ENCODE measurements at regions not wholly inside any gene's neighbourhood (a gene's known extent, or its start where the extent isn't known, plus 50 kb on each side); places are given as distances from the start of the nearest gene placed in this dataset.

DNA sequence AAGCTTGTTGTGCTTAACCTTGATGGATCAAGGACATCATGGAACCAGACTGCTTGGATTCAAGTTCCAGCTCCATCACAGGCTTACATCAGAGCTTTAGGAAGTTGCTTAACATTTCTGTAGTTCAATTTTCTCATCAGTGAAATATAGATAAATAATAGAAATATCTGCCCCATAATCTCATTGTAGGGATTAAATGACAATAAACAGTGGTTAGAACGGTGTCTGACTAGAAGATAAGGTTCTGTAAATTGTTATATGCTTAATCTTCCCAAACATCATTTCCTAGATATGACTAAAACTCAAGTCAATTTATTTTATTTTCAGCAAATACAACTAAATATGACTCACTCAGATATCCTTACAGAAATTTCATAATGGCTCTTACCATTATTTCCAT is 83.5 kb downstream of the SLITRK1 start (continued):
- TF ChIP-seq, protein P1, sequence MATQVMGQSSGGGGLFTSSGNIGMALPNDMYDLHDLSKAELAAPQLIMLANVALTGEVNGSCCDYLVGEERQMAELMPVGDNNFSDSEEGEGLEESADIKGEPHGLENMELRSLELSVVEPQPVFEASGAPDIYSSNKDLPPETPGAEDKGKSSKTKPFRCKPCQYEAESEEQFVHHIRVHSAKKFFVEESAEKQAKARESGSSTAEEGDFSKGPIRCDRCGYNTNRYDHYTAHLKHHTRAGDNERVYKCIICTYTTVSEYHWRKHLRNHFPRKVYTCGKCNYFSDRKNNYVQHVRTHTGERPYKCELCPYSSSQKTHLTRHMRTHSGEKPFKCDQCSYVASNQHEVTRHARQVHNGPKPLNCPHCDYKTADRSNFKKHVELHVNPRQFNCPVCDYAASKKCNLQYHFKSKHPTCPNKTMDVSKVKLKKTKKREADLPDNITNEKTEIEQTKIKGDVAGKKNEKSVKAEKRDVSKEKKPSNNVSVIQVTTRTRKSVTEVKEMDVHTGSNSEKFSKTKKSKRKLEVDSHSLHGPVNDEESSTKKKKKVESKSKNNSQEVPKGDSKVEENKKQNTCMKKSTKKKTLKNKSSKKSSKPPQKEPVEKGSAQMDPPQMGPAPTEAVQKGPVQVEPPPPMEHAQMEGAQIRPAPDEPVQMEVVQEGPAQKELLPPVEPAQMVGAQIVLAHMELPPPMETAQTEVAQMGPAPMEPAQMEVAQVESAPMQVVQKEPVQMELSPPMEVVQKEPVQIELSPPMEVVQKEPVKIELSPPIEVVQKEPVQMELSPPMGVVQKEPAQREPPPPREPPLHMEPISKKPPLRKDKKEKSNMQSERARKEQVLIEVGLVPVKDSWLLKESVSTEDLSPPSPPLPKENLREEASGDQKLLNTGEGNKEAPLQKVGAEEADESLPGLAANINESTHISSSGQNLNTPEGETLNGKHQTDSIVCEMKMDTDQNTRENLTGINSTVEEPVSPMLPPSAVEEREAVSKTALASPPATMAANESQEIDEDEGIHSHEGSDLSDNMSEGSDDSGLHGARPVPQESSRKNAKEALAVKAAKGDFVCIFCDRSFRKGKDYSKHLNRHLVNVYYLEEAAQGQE (IDR thresholded peaks at IDR 0.05; ENCODE audit: unreplicated experiment): no peak
- TF ChIP-seq ZNF114 (CRISPR knock-in tag; IDR thresholded peaks at IDR 0.05) (no peak), EZH2phosphoT487 (IDR thresholded peaks at IDR 0.05; ENCODE audit: unreplicated experiment) (no peak), NANOG (IDR thresholded peaks at IDR 0.05; ENCODE audit: borderline replicate concordance) (no peak)
- TF ChIP-seq, protein P2, sequence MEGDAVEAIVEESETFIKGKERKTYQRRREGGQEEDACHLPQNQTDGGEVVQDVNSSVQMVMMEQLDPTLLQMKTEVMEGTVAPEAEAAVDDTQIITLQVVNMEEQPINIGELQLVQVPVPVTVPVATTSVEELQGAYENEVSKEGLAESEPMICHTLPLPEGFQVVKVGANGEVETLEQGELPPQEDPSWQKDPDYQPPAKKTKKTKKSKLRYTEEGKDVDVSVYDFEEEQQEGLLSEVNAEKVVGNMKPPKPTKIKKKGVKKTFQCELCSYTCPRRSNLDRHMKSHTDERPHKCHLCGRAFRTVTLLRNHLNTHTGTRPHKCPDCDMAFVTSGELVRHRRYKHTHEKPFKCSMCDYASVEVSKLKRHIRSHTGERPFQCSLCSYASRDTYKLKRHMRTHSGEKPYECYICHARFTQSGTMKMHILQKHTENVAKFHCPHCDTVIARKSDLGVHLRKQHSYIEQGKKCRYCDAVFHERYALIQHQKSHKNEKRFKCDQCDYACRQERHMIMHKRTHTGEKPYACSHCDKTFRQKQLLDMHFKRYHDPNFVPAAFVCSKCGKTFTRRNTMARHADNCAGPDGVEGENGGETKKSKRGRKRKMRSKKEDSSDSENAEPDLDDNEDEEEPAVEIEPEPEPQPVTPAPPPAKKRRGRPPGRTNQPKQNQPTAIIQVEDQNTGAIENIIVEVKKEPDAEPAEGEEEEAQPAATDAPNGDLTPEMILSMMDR (conservative IDR thresholded peaks at IDR 0.05; ENCODE audit: low read depth in 2 of 2): no peak

DNA sequence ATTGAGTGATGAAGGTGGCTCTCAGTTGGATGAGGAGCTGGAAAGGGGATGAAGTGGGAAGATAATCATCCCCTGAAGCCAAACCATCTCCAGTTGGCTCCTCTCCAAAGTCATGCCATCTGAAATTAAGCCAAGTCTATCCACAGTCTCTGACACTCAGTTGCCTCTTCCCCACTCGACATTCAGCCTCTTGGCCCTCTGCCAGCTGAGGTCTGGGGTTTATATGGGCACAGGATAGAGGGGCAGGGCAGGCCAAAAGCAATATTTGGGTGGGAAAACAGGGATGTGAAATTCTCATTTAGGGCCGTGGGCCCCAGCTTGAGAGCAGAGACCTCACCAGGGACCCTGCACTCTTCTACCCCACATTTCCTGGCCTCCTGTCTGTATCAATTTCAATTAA is 85.9 kb downstream of the SLITRK1 start:
- ATAC-seq (no peak), DNase-seq (ENCODE audit: low spot score) (no peak)
- Histone ChIP-seq H3K36me3 (ENCODE audit: insufficient read depth) (no peaks in the 10 kb centered on the region), H3K27ac (ENCODE audit: low read depth) (no peak overlapping the region), H3K79me2 (replicated peaks; ENCODE audit: insufficient read depth) (no peaks in the 10 kb centered on the region), H3K4me1 (ENCODE audit: insufficient read depth) (peaks cover 6% of the 10 kb centered on the region; the same call in 1 of the 2 replicates), H2AFZ (no peak overlapping the region), H3K4me3 (no peak overlapping the region), H3F3A (replicated peaks; ENCODE audit: low read depth) (no peaks in the 10 kb centered on the region), H3K9me2 (ENCODE audit: insufficient read depth) (no peaks in the 10 kb centered on the region), H3K27me3 (ENCODE audit: insufficient read depth) (no peaks in the 10 kb centered on the region), H4K20me1 (replicated peaks; ENCODE audit: insufficient read depth) (no peaks in the 10 kb centered on the region), H3K4me2 (no peak overlapping the region)
- Mint-ChIP-seq H3K36me3 (ENCODE audit: low read depth) (peaks cover 3% of the 10 kb centered on the region; the same call in 1 of the 3 replicates), H3K9me3 (no peaks in the 10 kb centered on the region), H3K27ac (no peak overlapping the region), H3K27me3 (ENCODE audit: insufficient read depth, low read depth, poor library complexity) (peaks cover 3% of the 10 kb centered on the region), H3K4me1 (peaks cover 3% of the 10 kb centered on the region; the same call in 1 of the 3 replicates), H3K4me3 (no peak overlapping the region)
- TF ChIP-seq, protein P3, sequence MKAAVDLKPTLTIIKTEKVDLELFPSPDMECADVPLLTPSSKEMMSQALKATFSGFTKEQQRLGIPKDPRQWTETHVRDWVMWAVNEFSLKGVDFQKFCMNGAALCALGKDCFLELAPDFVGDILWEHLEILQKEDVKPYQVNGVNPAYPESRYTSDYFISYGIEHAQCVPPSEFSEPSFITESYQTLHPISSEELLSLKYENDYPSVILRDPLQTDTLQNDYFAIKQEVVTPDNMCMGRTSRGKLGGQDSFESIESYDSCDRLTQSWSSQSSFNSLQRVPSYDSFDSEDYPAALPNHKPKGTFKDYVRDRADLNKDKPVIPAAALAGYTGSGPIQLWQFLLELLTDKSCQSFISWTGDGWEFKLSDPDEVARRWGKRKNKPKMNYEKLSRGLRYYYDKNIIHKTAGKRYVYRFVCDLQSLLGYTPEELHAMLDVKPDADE (IDR thresholded peaks at IDR 0.05): no peak
- TF ChIP-seq, protein P2 (conservative IDR thresholded peaks at IDR 0.05; ENCODE audit: low read depth in 2 of 2): no peak
- TF ChIP-seq, protein P1 (IDR thresholded peaks at IDR 0.05; ENCODE audit: unreplicated experiment): no peak
- TF ChIP-seq POLR2AphosphoS5 (IDR thresholded peaks at IDR 0.05; ENCODE audit: low read depth): no peak
